ENCODE measurements at regions not wholly inside any gene's neighbourhood (a gene's known extent, or its start where the extent isn't known, plus 50 kb on each side); places are given as distances from the start of the nearest gene placed in this dataset.

DNA sequence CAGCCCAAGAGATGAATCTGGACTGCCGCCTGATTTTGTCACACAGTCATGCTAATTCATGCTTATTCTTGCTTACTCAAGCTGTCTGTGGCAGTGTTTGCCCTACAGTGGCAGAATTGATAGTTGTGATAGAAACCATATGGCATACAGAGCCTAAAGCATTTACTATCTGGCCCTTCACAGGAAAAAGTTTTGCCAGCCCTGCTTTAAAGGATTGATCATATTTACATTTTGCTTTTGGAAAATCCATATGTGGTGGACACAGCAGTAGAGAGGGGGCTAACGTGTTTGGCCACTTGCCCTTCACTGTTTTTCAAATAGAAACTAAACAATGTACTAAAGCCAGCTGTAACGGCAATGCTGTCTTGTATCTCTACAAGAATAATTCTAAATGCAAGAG, 974.0 kb upstream of the GHITM start:
- Mint-ChIP-seq H3K4me1 (ENCODE audit: low read depth, unreplicated experiment) (no peaks in the 10 kb centered on the region), H3K4me3 (ENCODE audit: unreplicated experiment) (no peak overlapping the region), H3K27ac (ENCODE audit: unreplicated experiment) (no peak overlapping the region), H3K27me3 (ENCODE audit: low read depth, unreplicated experiment) (no peaks in the 10 kb centered on the region), H3K9me3 (ENCODE audit: unreplicated experiment) (no peaks in the 10 kb centered on the region), H3K36me3 (ENCODE audit: low read depth, unreplicated experiment) (no peaks in the 10 kb centered on the region)
- DNase-seq (ENCODE audit: low read depth) (no peak), FAIRE-seq (no peak)
- no peak overlapping the region for H3K4me2 ChIP-seq (ENCODE audit: low read length)
- no peak overlapping the region for H3K27ac ChIP-seq (ENCODE audit: low read depth, low read length)
- H2AFZ ChIP-seq (ENCODE audit: low read depth, low read length), result no peak overlapping the region
- TF ChIP-seq, protein P1, sequence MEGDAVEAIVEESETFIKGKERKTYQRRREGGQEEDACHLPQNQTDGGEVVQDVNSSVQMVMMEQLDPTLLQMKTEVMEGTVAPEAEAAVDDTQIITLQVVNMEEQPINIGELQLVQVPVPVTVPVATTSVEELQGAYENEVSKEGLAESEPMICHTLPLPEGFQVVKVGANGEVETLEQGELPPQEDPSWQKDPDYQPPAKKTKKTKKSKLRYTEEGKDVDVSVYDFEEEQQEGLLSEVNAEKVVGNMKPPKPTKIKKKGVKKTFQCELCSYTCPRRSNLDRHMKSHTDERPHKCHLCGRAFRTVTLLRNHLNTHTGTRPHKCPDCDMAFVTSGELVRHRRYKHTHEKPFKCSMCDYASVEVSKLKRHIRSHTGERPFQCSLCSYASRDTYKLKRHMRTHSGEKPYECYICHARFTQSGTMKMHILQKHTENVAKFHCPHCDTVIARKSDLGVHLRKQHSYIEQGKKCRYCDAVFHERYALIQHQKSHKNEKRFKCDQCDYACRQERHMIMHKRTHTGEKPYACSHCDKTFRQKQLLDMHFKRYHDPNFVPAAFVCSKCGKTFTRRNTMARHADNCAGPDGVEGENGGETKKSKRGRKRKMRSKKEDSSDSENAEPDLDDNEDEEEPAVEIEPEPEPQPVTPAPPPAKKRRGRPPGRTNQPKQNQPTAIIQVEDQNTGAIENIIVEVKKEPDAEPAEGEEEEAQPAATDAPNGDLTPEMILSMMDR (IDR thresholded peaks at IDR 0.05; ENCODE audit: insufficient read depth, low read depth, low read length), result no peak
- TF ChIP-seq EZH2 (IDR thresholded peaks at IDR 0.05; ENCODE audit: insufficient read depth, low read length), result no peak
- no peak overlapping the region for H3K4me3 ChIP-seq (ENCODE audit: insufficient read depth, low read depth, low read length)
- H3K79me2 ChIP-seq (ENCODE audit: insufficient read depth, low read length), result no peaks in the 10 kb centered on the region
- H3K36me3 ChIP-seq (ENCODE audit: insufficient read depth, low read length), result no peaks in the 10 kb centered on the region
- H3K9me3 ChIP-seq (ENCODE audit: insufficient read depth, low read depth, low read length), result no peaks in the 10 kb centered on the region
- no peaks in the 10 kb centered on the region for H4K20me1 ChIP-seq (ENCODE audit: insufficient read depth, low read length)
- H3K4me1 ChIP-seq (ENCODE audit: insufficient read depth, low read length), result no peaks in the 10 kb centered on the region
- H3K9ac ChIP-seq (ENCODE audit: low read length), result no peak overlapping the region
- no peaks in the 10 kb centered on the region for H3K27me3 ChIP-seq (ENCODE audit: insufficient read depth, low read length)

DNA sequence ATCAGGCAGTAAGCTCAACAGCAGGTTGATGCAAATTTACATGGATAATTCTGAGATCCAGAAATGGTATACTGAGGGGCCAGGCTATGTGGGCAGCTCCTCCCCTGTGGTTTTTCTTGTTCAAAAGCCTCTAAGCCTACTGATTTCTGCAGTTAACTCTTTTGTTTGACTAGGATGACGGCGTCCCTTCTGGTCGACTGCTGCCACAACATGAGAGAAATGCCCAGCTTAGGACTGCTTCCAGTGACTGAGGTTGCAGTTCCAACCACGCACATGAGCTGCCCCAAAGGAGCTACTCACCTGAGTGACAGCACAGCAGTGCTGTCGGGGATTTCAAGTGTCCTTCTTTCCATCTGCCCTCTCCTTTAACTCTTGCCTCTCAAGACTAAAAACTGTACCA, 973.0 kb upstream of the GHITM start:
- H3K4me3 ChIP-seq (ENCODE audit: insufficient read depth, low read depth, low read length), result no peak overlapping the region

DNA sequence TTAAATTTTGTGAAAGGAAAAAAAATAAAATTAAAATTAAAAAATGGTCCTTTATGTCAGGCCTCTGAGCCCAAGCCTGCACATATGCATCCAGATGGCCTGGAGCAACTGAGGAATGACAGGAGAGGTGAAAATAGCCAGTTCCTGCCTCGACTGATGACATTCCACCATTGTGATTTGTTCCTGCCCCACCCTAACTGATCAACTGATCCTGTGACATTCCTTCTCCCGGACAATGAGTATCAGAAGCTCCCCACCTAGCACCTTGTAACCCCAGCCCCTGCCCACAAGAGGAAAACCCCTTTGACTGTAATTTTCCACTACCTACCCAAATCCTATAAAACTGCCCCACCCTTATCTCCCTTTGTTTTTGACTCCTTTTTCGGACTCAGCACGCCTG, 972.2 kb upstream of the GHITM start:
- Histone ChIP-seq H4K20me1 (ENCODE audit: insufficient read depth, low read length) (no peaks in the 10 kb centered on the region), H2AFZ (ENCODE audit: low read depth, low read length) (no peak overlapping the region), H3K27me3 (ENCODE audit: insufficient read depth, low read length) (no peaks in the 10 kb centered on the region), H3K9me3 (ENCODE audit: insufficient read depth, low read depth, low read length) (no peaks in the 10 kb centered on the region), H3K36me3 (ENCODE audit: insufficient read depth, low read length) (no peaks in the 10 kb centered on the region), H3K27ac (ENCODE audit: low read depth, low read length) (no peak overlapping the region), H3K9ac (ENCODE audit: low read length) (no peak overlapping the region), H3K4me1 (ENCODE audit: insufficient read depth, low read length) (no peaks in the 10 kb centered on the region), H3K4me3 (ENCODE audit: insufficient read depth, low read depth, low read length) (no peak overlapping the region), H3K79me2 (ENCODE audit: insufficient read depth, low read length) (no peaks in the 10 kb centered on the region), H3K4me2 (ENCODE audit: low read length) (no peak overlapping the region)
- Mint-ChIP-seq H3K9me3 (ENCODE audit: unreplicated experiment) (no peaks in the 10 kb centered on the region), H3K36me3 (ENCODE audit: low read depth, unreplicated experiment) (no peaks in the 10 kb centered on the region), H3K4me1 (ENCODE audit: low read depth, unreplicated experiment) (no peaks in the 10 kb centered on the region), H3K27me3 (ENCODE audit: low read depth, unreplicated experiment) (no peaks in the 10 kb centered on the region), H3K27ac (ENCODE audit: unreplicated experiment) (no peak overlapping the region), H3K4me3 (ENCODE audit: unreplicated experiment) (no peak overlapping the region)
- TF ChIP-seq EZH2 (IDR thresholded peaks at IDR 0.05; ENCODE audit: insufficient read depth, low read length), result no peak
- TF ChIP-seq, protein P1 (IDR thresholded peaks at IDR 0.05; ENCODE audit: insufficient read depth, low read depth, low read length), result no peak
- no peak for FAIRE-seq
- no peak for DNase-seq (ENCODE audit: low read depth)

More for the DNA sequence above, 973.0 kb upstream of the GHITM start:
- Mint-ChIP-seq H3K27me3 (ENCODE audit: low read depth, unreplicated experiment) (no peaks in the 10 kb centered on the region), H3K9me3 (ENCODE audit: unreplicated experiment) (no peaks in the 10 kb centered on the region), H3K4me1 (ENCODE audit: low read depth, unreplicated experiment) (no peaks in the 10 kb centered on the region), H3K27ac (ENCODE audit: unreplicated experiment) (no peak overlapping the region), H3K4me3 (ENCODE audit: unreplicated experiment) (no peak overlapping the region), H3K36me3 (ENCODE audit: low read depth, unreplicated experiment) (no peaks in the 10 kb centered on the region)
- H3K9ac ChIP-seq (ENCODE audit: low read length), result no peak overlapping the region
- H3K9me3 ChIP-seq (ENCODE audit: insufficient read depth, low read depth, low read length), result no peaks in the 10 kb centered on the region
- H3K27ac ChIP-seq (ENCODE audit: low read depth, low read length), result no peak overlapping the region
- FAIRE-seq (no peak), DNase-seq (ENCODE audit: low read depth) (no peak)
- H4K20me1 ChIP-seq (ENCODE audit: insufficient read depth, low read length), result no peaks in the 10 kb centered on the region
- no peaks in the 10 kb centered on the region for H3K79me2 ChIP-seq (ENCODE audit: insufficient read depth, low read length)
- no peaks in the 10 kb centered on the region for H3K4me1 ChIP-seq (ENCODE audit: insufficient read depth, low read length)
- no peaks in the 10 kb centered on the region for H3K27me3 ChIP-seq (ENCODE audit: insufficient read depth, low read length)
- no peak overlapping the region for H3K4me2 ChIP-seq (ENCODE audit: low read length)
- H2AFZ ChIP-seq (ENCODE audit: low read depth, low read length), result no peak overlapping the region
- TF ChIP-seq, protein P1 (IDR thresholded peaks at IDR 0.05; ENCODE audit: insufficient read depth, low read depth, low read length), result no peak
- TF ChIP-seq EZH2 (IDR thresholded peaks at IDR 0.05; ENCODE audit: insufficient read depth, low read length), result no peak
- H3K36me3 ChIP-seq (ENCODE audit: insufficient read depth, low read length), result no peaks in the 10 kb centered on the region
